ENCODE measurements at regions not wholly inside any gene's neighbourhood (a gene's known extent, or its start where the extent isn't known, plus 50 kb on each side); places are given as distances from the start of the nearest gene placed in this dataset.

GRCh38 chr7:36096460-36097095, 56.5 kb upstream of the EEPD1 start:
- TF ChIP-seq, protein P1, sequence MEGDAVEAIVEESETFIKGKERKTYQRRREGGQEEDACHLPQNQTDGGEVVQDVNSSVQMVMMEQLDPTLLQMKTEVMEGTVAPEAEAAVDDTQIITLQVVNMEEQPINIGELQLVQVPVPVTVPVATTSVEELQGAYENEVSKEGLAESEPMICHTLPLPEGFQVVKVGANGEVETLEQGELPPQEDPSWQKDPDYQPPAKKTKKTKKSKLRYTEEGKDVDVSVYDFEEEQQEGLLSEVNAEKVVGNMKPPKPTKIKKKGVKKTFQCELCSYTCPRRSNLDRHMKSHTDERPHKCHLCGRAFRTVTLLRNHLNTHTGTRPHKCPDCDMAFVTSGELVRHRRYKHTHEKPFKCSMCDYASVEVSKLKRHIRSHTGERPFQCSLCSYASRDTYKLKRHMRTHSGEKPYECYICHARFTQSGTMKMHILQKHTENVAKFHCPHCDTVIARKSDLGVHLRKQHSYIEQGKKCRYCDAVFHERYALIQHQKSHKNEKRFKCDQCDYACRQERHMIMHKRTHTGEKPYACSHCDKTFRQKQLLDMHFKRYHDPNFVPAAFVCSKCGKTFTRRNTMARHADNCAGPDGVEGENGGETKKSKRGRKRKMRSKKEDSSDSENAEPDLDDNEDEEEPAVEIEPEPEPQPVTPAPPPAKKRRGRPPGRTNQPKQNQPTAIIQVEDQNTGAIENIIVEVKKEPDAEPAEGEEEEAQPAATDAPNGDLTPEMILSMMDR (IDR thresholded peaks at IDR 0.05 in 2 of 3, conservative IDR thresholded peaks at IDR 0.05 in 1 of 3; ENCODE audit: control insufficient read depth in 2 of 3, extremely low read depth in 1 of 3, insufficient read depth in 1 of 3, low read depth in 3 of 3, low read length in 3 of 3) = no peak
- TF ChIP-seq, protein P2, sequence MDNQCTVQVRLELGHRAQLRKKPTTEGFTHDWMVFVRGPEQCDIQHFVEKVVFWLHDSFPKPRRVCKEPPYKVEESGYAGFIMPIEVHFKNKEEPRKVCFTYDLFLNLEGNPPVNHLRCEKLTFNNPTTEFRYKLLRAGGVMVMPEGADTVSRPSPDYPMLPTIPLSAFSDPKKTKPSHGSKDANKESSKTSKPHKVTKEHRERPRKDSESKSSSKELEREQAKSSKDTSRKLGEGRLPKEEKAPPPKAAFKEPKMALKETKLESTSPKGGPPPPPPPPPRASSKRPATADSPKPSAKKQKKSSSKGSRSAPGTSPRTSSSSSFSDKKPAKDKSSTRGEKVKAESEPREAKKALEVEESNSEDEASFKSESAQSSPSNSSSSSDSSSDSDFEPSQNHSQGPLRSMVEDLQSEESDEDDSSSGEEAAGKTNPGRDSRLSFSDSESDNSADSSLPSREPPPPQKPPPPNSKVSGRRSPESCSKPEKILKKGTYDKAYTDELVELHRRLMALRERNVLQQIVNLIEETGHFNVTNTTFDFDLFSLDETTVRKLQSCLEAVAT (IDR thresholded peaks at IDR 0.05) = no peak
- TF ChIP-seq, protein P3, sequence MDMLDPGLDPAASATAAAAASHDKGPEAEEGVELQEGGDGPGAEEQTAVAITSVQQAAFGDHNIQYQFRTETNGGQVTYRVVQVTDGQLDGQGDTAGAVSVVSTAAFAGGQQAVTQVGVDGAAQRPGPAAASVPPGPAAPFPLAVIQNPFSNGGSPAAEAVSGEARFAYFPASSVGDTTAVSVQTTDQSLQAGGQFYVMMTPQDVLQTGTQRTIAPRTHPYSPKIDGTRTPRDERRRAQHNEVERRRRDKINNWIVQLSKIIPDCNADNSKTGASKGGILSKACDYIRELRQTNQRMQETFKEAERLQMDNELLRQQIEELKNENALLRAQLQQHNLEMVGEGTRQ (IDR thresholded peaks at IDR 0.05; ENCODE audit: borderline replicate concordance, low read depth, low read length) = no peak
- TF ChIP-seq CHD2 (IDR thresholded peaks at IDR 0.05; ENCODE audit: borderline replicate concordance, low read depth, low read length) (no peak), POLR2A (IDR thresholded peaks at IDR 0.05; ENCODE audit: low read depth, low read length) (no peak), EP300 (IDR thresholded peaks at IDR 0.05; ENCODE audit: borderline replicate concordance in 1 of 2, control insufficient read depth in 1 of 2, low read depth in 2 of 2, low read length in 2 of 2) (no peak), POLR2AphosphoS5 (IDR thresholded peaks at IDR 0.05; ENCODE audit: low read length) (no peak), BRCA1 (IDR thresholded peaks at IDR 0.05; ENCODE audit: low read depth, low read length) (no peak), CBFB (IDR thresholded peaks at IDR 0.05; ENCODE audit: low read depth) (no peak), NFYB (IDR thresholded peaks at IDR 0.05; ENCODE audit: insufficient read depth, low read depth, low read length) (no peak), E2F4 (IDR thresholded peaks at IDR 0.05; ENCODE audit: low read depth, low read length) (no peak)
